Mesenchymal stem cell (in vitro differentiated cells and primary cell): ENCODE measurements at regions not wholly inside any gene's neighbourhood (a gene's known extent, or its start where the extent isn't known, plus 50 kb on each side); places are given as distances from the start of the nearest gene placed in this dataset.

Experiments
- DNase-seq: peaks from one replicate; pipeline ENCODE4 v3.0.0-alpha.2; 2013
- H2AFZ ChIP-seq: one replicate; pipeline ENCODE4 v1.6.1; 2013; ENCODE audit warnings: low read depth, mild to moderate bottlenecking, control low read depth, inconsistent platforms, low read length, moderate library complexity
- H2AK5ac ChIP-seq: 2 replicates; pipeline ENCODE4 v1.6.1; 2013; ENCODE audit warnings: low read length, moderate library complexity, mild to moderate bottlenecking, inconsistent platforms; ENCODE audit not compliant: severe bottlenecking
- H2BK120ac ChIP-seq: one replicate; pipeline ENCODE4 v1.6.1; 2013; ENCODE audit warnings: low read depth, mild to moderate bottlenecking, inconsistent platforms, low read length, moderate library complexity
- H2BK12ac ChIP-seq, 2 experiments: one replicate each; pipeline ENCODE4 v1.6.1; 2013; ENCODE audit warnings: inconsistent platforms in 2 of 2, low read length in 2 of 2, mild to moderate bottlenecking in 2 of 2, moderate library complexity in 2 of 2, control low read depth in 1 of 2
- H2BK15ac ChIP-seq: one replicate; pipeline ENCODE4 v1.6.1; 2013; ENCODE audit warnings: mild to moderate bottlenecking, low read depth, inconsistent platforms; ENCODE audit not compliant: poor library complexity, severe bottlenecking
- H2BK5ac ChIP-seq: 2 replicates; pipeline ENCODE4 v1.6.1; 2013; ENCODE audit warnings: low read depth, mild to moderate bottlenecking, low read length, control low read depth, inconsistent platforms; ENCODE audit not compliant: poor library complexity, severe bottlenecking
- H3K14ac ChIP-seq, 2 experiments: one replicate each; pipeline ENCODE4 v1.6.1; 2013; ENCODE audit warnings: inconsistent platforms in 2 of 2, low read length in 2 of 2, control low read depth in 1 of 2, mild to moderate bottlenecking in 1 of 2, moderate library complexity in 1 of 2
- H3K18ac ChIP-seq, 2 experiments: one replicate each; pipeline ENCODE4 v1.6.1; 2013; ENCODE audit warnings: inconsistent platforms in 2 of 2, low read length in 2 of 2, control low read depth in 1 of 2, low read depth in 1 of 2, mild to moderate bottlenecking in 1 of 2
- H3K23ac ChIP-seq, 2 experiments: one replicate each; pipeline ENCODE4 v1.6.1; 2013; ENCODE audit warnings: inconsistent platforms in 2 of 2, low read length in 2 of 2, mild to moderate bottlenecking in 2 of 2, moderate library complexity in 2 of 2, control low read depth in 1 of 2
- H3K27ac ChIP-seq: 2 replicates; pipeline ENCODE4 v1.5.1; 2013; ENCODE audit warnings: mild to moderate bottlenecking, moderate library complexity, low read length, control low read depth, inconsistent platforms; ENCODE audit not compliant: poor library complexity, severe bottlenecking
- H3K27me3 ChIP-seq, 2 experiments: 2 replicates each; pipeline versions ENCODE4 v1.6.1 to v1.7.0; 2013; ENCODE audit warnings: low read length in 2 of 2, mild to moderate bottlenecking in 2 of 2, moderate library complexity in 2 of 2, control low read depth in 1 of 2, inconsistent platforms in 1 of 2; ENCODE audit not compliant: control insufficient read depth in 1 of 2, insufficient read depth in 1 of 2
- H3K36me3 ChIP-seq, 2 experiments: 2 replicates each; pipeline versions ENCODE4 v1.6.1 to v1.7.0; 2013; ENCODE audit warnings: low read length in 2 of 2, control low read depth in 1 of 2, inconsistent platforms in 1 of 2, low read depth in 1 of 2, mild to moderate bottlenecking in 1 of 2; ENCODE audit not compliant: insufficient read depth in 2 of 2, control insufficient read depth in 1 of 2
- H3K4ac ChIP-seq, 2 experiments: one replicate each; pipeline ENCODE4 v1.6.1; 2013; ENCODE audit warnings: inconsistent platforms in 2 of 2, low read length in 2 of 2, mild to moderate bottlenecking in 2 of 2, moderate library complexity in 2 of 2, control low read depth in 1 of 2, low read depth in 1 of 2
- H3K4me1 ChIP-seq: 2 replicates; pipeline ENCODE4 v1.6.1; 2013; ENCODE audit warnings: low read depth, low read length, control low read depth; ENCODE audit not compliant: control insufficient read depth, insufficient read depth
- H3K4me2 ChIP-seq: 2 replicates; pipeline ENCODE4 v1.6.1; 2013; ENCODE audit warnings: low read length, mild to moderate bottlenecking, inconsistent platforms; ENCODE audit not compliant: poor library complexity, severe bottlenecking
- H3K4me3 ChIP-seq, 2 experiments: 2 replicates each; pipeline versions ENCODE4 v1.5.1 to v1.7.0; 2013; ENCODE audit warnings: low read length in 2 of 2, mild to moderate bottlenecking in 2 of 2, control low read depth in 1 of 2, low read depth in 1 of 2; ENCODE audit not compliant: insufficient read depth in 1 of 2
- H3K79me1 ChIP-seq: replicated peaks from 2 replicates; pipeline ENCODE4 v1.6.1; 2013; ENCODE audit warnings: mild to moderate bottlenecking, control low read depth, low read length, inconsistent platforms; ENCODE audit not compliant: poor library complexity, severe bottlenecking
- H3K9ac ChIP-seq: 2 replicates; pipeline ENCODE4 v1.7.0; 2013; ENCODE audit warnings: mild to moderate bottlenecking, low read length, moderate library complexity
- H3K9me3 ChIP-seq: 2 replicates; pipeline ENCODE4 v1.7.0; 2013; ENCODE audit warnings: mild to moderate bottlenecking, low read length; ENCODE audit not compliant: control insufficient read depth
- H4K8ac ChIP-seq: one replicate; pipeline ENCODE4 v1.6.1; 2013; ENCODE audit warnings: inconsistent platforms, mild to moderate bottlenecking, low read length, moderate library complexity
- H4K91ac ChIP-seq: one replicate; pipeline ENCODE4 v1.6.1; 2013; ENCODE audit warnings: mild to moderate bottlenecking, low read length, inconsistent platforms
- WGBS: methylation state at CpG from one replicate; pipeline ENCODE4 v1.1.7; 2013; ENCODE audit warnings: mixed read lengths; 5-methylcytosine and 5-hydroxymethylcytosine counted together

- Histone ChIP-seq H2BK120ac (no peak overlapping the region), H3K27ac (no peak overlapping the region), H3K36me3 (no peaks in the 10 kb centered on the region), H3K79me1 (no peaks in the 10 kb centered on the region), H3K27me3 (no peaks in the 10 kb centered on the region), H2BK15ac (no peak overlapping the region), H3K4me1 (no peaks in the 10 kb centered on the region), H4K8ac (peak overlapping the region; percentile 47), H2BK12ac (peak overlapping the region; percentile 46 to 63), H3K9ac (no peak overlapping the region), H3K4me2 (no peak overlapping the region), H2AFZ (no peak overlapping the region), H4K91ac (no peak overlapping the region), H3K4me3 (no peak overlapping the region), H2BK5ac (no peak overlapping the region), H3K4ac (no peak overlapping the region), H3K23ac (no peak overlapping the region), H2AK5ac (no peak overlapping the region), H3K18ac (peak overlapping the region; percentile 72 to 73), H3K9me3 (no peaks in the 10 kb centered on the region), H3K14ac (no peak overlapping the region)
- DNase-seq, result no peak
Observed at GRCh38 chr5:90014420-90014819, 395.1 kb downstream of the CETN3 start.

- Histone ChIP-seq H2BK12ac (no peak overlapping the region), H3K14ac (no peak overlapping the region), H3K79me1 (no peaks in the 10 kb centered on the region), H3K23ac (no peak overlapping the region), H3K4ac (no peak overlapping the region), H3K27me3 (no peaks in the 10 kb centered on the region), H3K27ac (no peak overlapping the region), H3K4me2 (no peak overlapping the region), H3K18ac (no peak overlapping the region), H3K4me3 (no peak overlapping the region), H3K9me3 (no peaks in the 10 kb centered on the region), H4K8ac (no peak overlapping the region), H2AFZ (no peak overlapping the region), H3K9ac (no peak overlapping the region), H2AK5ac (no peak overlapping the region), H3K36me3 (no peaks in the 10 kb centered on the region), H3K4me1 (no peaks in the 10 kb centered on the region), H2BK120ac (no peak overlapping the region), H2BK5ac (no peak overlapping the region), H4K91ac (no peak overlapping the region), H2BK15ac (no peak overlapping the region)
- 99% methylated on average over 2 of the region's 2 CpGs for WGBS
- DNase-seq, result no peak
Observed at GRCh38 chr5:90000351-90000750, 409.2 kb downstream of the CETN3 start.

- no peak overlapping the region for H3K4me2 ChIP-seq
- 46% methylated on average over 3 of the region's 3 CpGs for WGBS
- no peaks in the 10 kb centered on the region for H3K4me1 ChIP-seq
- no peak overlapping the region for H2BK5ac ChIP-seq
- H2AK5ac ChIP-seq, result no peak overlapping the region
- H3K27ac ChIP-seq, result no peak overlapping the region
- H2BK12ac ChIP-seq, result no peak overlapping the region
- no peaks in the 10 kb centered on the region for H3K36me3 ChIP-seq
- no peak overlapping the region for H4K8ac ChIP-seq
- no peaks in the 10 kb centered on the region for H3K79me1 ChIP-seq
- H3K27me3 ChIP-seq, result no peaks in the 10 kb centered on the region
- H2AFZ ChIP-seq, result no peak overlapping the region
- no peak overlapping the region for H3K4me3 ChIP-seq
- H3K14ac ChIP-seq, result no peak overlapping the region
- H3K23ac ChIP-seq, result no peak overlapping the region
- H3K4ac ChIP-seq, result no peak overlapping the region
- peak overlapping the region in 1 of 2 experiments; percentile 8 for H3K18ac ChIP-seq
- H3K9me3 ChIP-seq, result no peaks in the 10 kb centered on the region
- H2BK120ac ChIP-seq, result no peak overlapping the region
- H2BK15ac ChIP-seq, result no peak overlapping the region
- DNase-seq, result no peak
- no peak overlapping the region for H4K91ac ChIP-seq
- H3K9ac ChIP-seq, result no peak overlapping the region
Observed at GRCh38 chr5:89998519-89999305, 410.8 kb downstream of the CETN3 start.

- WGBS, result 96% methylated on average over 5 of the region's 5 CpGs
Observed at GRCh38 chr5:89996890-89997289, 412.7 kb downstream of the CETN3 start.

More at GRCh38 chr5:89996890-89997289, 412.7 kb downstream of the CETN3 start:
- Histone ChIP-seq H2AK5ac (no peak overlapping the region), H3K14ac (no peak overlapping the region), H3K9me3 (no peaks in the 10 kb centered on the region), H3K79me1 (no peaks in the 10 kb centered on the region), H3K27ac (no peak overlapping the region), H2AFZ (no peak overlapping the region), H2BK15ac (no peak overlapping the region), H4K8ac (no peak overlapping the region), H4K91ac (no peak overlapping the region), H2BK120ac (no peak overlapping the region), H3K4me3 (no peak overlapping the region), H3K9ac (no peak overlapping the region), H3K4ac (no peak overlapping the region), H3K27me3 (no peaks in the 10 kb centered on the region), H3K18ac (no peak overlapping the region), H2BK12ac (no peak overlapping the region), H2BK5ac (no peak overlapping the region), H3K4me2 (no peak overlapping the region), H3K4me1 (no peaks in the 10 kb centered on the region), H3K36me3 (no peaks in the 10 kb centered on the region), H3K23ac (no peak overlapping the region)
- no peak for DNase-seq
